Breast epithelium (tissue), 3 donors: ENCODE measurements at regions not wholly inside any gene's neighbourhood (a gene's known extent, or its start where the extent isn't known, plus 50 kb on each side); places are given as distances from the start of the nearest gene placed in this dataset.

Experiments used
- CTCF ChIP-seq, 3 donors: fragments of 450-650 bp; IDR thresholded peaks; one replicate each; pipeline ENCODE4 v1.5.1; 2016 to 2017; ENCODE audit warnings: antibody characterized with exemption in 3 of 3, mild to moderate bottlenecking in 3 of 3, moderate library complexity in 3 of 3
- POLR2A ChIP-seq: fragments of 450-650 bp; IDR thresholded peaks from one replicate; pipeline ENCODE4 v1.6.1; 2016; ENCODE audit warnings: antibody characterized with exemption, mild to moderate bottlenecking, moderate library complexity

GRCh38 chr4:43332052-43332425 is 439.5 kb downstream of the GRXCR1 start:
- TF ChIP-seq CTCF (IDR thresholded peaks at IDR 0.05) = no peak
- TF ChIP-seq POLR2A = no peak
